ENCODE measurements at regions not wholly inside any gene's neighbourhood (a gene's known extent, or its start where the extent isn't known, plus 50 kb on each side); places are given as distances from the start of the nearest gene placed in this dataset.
"Not testable (repeated sequence)": the region's sequence is repeated elsewhere in the genome, so short reads cannot be mapped to it uniquely, and the experiment has no call there.

GRCh38 chr21:28154121-28154520 is 838.6 kb downstream of the LTN1 start:
- no peak for DNase-seq

GRCh38 chr21:28152732-28153131 is 839.9 kb downstream of the LTN1 start:
- DNase-seq = no peak

GRCh38 chr21:28151758-28152157 is 840.9 kb downstream of the LTN1 start:
- no peak for DNase-seq

DNA sequence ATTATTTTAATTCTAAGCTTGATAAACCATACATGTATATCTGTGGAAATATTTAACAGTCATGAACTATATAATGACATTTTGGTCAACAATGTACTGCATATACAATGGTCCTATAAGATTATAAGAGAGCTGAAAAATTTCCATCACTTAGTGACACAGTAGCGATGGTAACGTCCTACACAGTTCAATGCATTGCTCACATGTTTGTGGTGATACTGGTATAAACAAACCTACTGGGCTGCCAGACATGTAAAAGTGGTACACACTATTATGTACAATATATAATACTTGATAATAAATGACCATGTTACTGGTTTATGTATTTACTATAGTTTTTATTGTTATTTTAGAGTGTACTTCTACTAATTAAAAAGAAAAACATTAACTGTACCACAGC is 841.9 kb downstream of the LTN1 start:
- DNase-seq = no peak

DNA sequence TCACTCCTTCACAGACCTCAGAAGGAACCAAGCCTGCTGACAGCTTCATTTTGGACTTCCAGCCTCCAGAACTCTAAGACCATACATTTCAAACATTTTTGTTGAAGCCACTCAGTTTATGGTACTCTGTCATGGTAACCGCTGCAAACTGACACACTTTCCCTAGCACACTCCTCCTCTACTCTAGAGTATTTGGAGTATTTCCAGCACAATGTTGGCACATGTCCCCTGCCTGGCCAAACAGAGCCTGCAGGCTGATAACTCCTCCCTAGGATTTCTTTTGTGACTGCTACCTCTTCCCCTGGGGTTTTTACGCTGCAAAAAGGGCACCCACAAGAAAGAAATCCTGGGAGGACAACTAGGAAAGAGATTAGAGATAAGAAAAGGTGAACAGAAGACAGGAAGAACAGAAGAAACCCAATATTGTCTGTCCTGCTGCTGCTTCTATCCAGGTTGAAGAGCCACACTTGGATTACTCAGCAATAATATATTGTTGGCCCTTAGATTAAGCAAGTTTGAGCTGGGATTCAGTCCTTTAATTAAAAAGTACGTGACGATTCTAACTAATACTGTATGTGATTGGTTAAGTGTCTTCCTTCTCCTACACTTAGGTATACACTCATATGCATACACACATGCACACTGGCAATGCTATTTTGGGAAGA is 844.1 kb downstream of the LTN1 start:
- DNase-seq = no peak

- DNase-seq = no peak
Observed at GRCh38 chr21:28144653-28145052, 848.0 kb downstream of the LTN1 start.

- DNase-seq = no peak
Observed at GRCh38 chr21:28144089-28144488, 848.6 kb downstream of the LTN1 start.

GRCh38 chr21:28142697-28143096 is 850.0 kb downstream of the LTN1 start:
- DNase-seq = no peak

GRCh38 chr21:28138272-28138671 is 854.4 kb downstream of the LTN1 start:
- DNase-seq = no peak

GRCh38 chr21:28136656-28137255 is 855.9 kb downstream of the LTN1 start:
- DNase-seq = no peak

DNA sequence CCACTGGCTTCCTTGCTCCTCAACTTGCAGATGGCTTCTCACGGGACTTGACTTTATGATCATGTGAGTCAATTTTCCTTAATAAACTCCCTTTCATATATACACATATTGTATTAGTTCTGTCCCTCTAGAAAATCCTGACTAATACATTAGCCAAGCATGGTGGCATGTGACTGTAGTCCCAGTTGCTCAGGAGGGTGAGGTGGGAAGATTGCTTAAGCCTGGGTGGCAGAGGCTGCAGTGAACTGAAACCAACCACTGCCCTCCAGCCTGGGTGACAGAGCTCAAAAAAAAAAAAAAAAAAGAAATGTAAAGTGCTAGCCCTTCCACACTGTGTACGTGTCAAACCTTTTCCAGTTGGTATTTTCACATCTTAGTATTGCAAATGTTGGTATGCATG is 857.0 kb downstream of the LTN1 start:
- DNase-seq = no peak

- DNase-seq = no peak
Observed at GRCh38 chr21:28133116-28133515, 859.6 kb downstream of the LTN1 start.

GRCh38 chr21:28132713-28133112 is 860.0 kb downstream of the LTN1 start:
- no peak for DNase-seq

- DNase-seq = no peak
Observed at GRCh38 chr21:28127175-28127785, 865.4 kb downstream of the LTN1 start.

- DNase-seq = no peak
Observed at GRCh38 chr21:28126521-28127174, 866.0 kb downstream of the LTN1 start.

DNA sequence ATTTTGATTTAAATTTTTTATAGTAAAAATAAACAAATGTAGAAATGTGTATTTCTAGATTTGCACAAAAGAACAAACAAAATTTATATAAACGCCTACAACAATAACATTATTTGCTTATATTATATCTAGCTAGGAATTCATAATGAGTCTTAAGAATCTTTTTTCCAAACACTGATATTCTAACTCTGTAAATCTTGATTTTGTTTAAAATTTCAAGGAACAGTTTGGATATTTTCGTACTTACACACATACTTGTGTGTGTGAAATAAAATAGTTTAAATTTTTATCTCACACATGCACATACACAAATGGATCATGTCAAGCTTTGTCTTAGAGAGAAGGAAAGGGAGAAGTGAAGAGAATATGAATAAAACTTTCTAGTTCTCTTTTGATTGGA is 868.1 kb downstream of the LTN1 start:
- no peak for DNase-seq

DNA sequence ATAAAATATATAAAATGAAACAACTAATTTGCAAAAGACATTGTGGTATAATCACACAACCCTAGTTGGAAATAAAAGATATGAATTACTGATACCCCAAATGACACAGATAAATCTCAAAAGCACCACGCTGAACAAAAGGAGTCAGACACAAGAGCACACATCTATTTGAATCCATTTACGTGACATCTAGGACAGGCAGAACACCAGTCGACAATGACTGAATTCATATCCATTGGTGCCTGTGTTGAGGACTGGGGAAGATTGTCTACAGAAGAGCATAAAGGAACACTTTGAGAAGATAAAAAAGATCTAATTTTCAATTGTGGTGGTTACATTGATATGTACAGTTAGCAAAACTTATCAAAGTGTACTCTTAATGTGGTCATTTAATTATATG is 874.1 kb downstream of the LTN1 start:
- DNase-seq = no peak

DNA sequence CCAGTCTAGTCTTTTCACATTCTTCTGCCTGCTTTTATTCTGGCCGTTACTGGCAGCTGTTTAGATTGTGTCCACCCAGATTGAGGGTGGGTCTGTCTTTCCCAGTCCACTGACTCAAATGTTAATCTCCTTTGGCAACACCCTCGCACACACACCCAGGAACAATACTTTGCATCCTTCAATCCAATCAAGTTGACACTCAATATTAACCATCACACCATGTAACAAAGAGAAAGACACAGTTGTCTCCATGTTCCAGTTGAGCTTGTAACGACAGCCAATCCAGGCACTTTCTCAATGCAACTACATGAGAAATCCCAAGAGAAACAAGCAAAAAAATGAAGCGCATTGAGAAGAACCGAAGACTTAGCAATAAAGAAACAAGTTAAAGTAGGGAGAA is 877.7 kb downstream of the LTN1 start:
- DNase-seq = not testable (repeated sequence)

- DNase-seq = no peak
Observed at GRCh38 chr21:28113718-28114117, 879.0 kb downstream of the LTN1 start.

- DNase-seq = no peak
Observed at GRCh38 chr21:28112511-28112910, 880.2 kb downstream of the LTN1 start.

DNA sequence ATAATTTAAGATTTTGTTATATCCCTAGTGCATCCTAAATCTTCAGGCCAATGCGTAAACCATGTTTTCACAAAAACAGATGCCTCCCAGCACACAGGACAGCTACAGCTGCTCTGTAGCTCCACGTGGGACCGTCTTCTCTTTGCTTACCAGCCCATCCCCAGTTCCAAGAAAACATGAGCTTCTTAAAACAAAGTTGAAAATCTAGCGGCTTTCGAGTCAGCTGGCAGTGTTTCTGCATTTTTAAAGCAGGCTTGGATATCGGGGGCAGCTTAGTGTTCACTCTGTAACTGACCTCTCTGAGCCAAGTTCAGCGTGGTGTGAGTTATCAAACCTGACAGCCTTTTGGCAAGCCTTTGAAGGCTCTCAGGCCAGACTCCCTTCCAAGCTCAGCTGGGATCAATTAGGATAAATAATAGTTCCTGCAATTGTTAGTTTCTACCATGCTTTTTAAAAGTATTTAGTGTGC is 881.5 kb downstream of the LTN1 start:
- no peak for DNase-seq

DNA sequence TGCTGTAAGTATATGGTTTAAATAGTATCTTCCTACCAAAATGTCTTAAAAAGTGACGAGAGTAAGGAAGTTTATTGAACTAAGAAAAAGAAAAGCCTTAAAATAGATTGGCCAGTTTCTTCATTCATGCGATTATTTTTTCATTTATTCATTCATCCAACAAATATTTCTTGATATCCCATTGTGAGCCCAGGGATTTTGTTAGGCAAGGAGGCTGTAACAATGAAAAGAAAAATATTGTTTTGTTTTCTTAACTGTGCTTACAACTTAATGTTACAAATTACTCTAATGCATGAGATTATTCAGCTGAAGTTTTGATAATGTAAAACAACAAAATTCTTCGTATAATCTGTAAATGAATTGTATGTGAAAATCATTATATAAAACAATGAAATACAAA is 882.0 kb downstream of the LTN1 start:
- DNase-seq = no peak

- no peak for DNase-seq
Observed at GRCh38 chr21:28110074-28110473, 882.6 kb downstream of the LTN1 start.

DNA sequence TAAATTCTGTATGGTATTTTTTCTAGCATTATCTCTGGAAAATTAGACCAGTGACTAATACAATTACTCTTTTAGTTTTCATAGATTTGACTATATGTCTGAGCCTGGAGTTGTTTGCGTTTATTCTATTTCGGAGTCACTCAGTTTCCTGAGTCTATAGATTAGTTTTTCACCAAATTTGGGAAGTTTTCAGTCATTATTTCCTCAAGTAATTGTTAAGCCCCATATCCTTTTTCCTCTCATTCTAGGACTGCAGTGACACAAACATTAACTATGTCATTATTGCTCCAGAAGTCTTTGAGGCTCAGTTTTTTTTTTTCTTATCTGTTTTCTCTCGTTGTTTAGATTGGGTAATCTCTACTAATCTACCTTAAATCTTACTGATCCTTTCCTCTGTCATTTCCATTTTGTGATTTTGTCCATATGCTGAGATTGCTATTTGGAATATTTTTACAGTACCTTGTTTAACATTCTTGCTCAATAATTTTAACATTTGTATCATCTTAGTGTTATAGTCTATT is 886.2 kb downstream of the LTN1 start:
- no peak for DNase-seq

All from SHP77 (cell line).